Stimulated activated naive CD8-positive, alpha-beta T cell treated with anti-CD3 and anti-CD28 coated beads, Interleukin-15, Interleukin-2, amounts not matched to agents 100 U/mL and 50 U/mL, for 24 hours (primary cell): ENCODE measurements at regions not wholly inside any gene's neighbourhood (a gene's known extent, or its start where the extent isn't known, plus 50 kb on each side); places are given as distances from the start of the nearest gene placed in this dataset.
"Not testable (repeated sequence)": the region's sequence is repeated elsewhere in the genome, so short reads cannot be mapped to it uniquely, and the experiment has no call there.

ENCODE experiments used
- ATAC-seq: fragments of 150-1000 bp; cut with Tn5 transposase; one replicate; pipeline ENCODE4 v1.10.0; 2021
- DNase-seq: peaks from one replicate; pipeline ENCODE4 v3.0.0; 2021

DNA sequence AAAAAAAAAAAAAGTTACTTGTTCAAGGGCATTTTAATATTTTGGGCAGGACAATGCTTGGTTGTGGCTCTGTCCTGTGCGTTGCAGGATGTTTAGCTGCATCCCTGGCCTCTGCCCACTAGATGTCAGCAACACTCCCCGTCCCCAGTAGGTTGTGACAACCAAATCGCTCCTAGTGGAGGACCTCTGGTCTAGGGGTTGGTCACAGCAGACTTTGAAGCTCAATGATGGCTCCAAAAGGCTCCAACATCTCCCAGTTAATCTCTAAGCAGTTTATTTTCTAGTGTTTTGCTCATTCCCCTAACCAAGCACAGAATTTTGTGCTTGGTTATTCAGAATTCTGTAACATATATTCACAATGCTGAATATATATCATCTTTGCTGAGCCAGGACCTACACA, 67.0 kb downstream of the CHRNA1 start:
- peak; percentile 97 for ATAC-seq
- peak; percentile 64 for DNase-seq

DNA sequence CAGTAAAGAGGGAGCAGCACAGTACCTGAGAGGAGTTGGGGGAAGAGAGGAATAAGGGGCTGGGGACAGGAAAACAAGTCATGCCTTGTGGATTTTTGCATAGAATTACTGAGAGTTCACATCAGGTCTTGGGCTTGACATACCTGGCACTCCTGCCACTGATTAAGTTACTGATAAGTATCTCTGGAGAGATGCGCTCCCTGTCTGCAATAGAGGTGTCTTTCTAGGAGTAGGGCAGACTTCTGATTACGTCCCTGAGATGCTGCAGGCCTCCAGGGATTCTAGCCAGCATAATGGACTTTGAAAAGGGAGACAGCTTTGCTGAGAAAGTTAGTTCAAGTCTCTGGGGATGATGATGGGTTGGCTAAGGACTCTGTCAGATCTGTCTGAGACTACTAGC, 69.4 kb downstream of the CHRNA1 start:
- ATAC-seq = no peak
- no peak for DNase-seq

DNA sequence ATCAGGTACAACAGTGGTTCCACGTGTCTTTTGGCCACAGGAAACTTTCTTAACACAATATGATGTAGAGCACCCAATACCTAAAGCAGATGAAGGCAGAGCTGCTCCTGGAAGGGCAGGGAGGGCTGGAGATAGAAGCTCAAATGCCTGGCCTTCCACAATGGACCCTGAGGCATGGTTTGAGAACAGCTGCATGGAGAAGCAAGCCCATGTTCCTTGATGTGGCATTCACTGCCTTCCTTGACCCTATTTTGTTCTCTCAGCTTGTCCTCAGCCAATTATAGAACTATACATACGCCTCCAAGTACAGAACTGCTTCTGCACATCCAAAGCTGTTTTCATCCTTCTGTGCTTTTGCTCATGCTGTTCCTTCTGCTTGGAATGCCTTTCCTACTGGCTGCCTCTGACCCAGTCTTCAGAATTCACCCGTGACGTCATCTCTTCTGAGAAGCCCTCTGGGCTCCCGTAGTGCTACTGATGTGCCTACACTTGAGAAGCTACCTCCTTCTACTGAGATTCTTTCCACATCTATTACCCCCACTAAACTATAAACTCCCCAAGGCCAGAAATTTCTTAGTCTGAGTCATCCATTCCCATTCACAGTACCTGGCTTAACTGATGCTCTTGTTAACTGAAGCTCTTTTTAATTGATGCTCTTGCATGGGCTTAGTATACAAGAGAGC, 69.9 kb downstream of the CHRNA1 start:
- DNase-seq = no peak
- ATAC-seq = no peak

DNA sequence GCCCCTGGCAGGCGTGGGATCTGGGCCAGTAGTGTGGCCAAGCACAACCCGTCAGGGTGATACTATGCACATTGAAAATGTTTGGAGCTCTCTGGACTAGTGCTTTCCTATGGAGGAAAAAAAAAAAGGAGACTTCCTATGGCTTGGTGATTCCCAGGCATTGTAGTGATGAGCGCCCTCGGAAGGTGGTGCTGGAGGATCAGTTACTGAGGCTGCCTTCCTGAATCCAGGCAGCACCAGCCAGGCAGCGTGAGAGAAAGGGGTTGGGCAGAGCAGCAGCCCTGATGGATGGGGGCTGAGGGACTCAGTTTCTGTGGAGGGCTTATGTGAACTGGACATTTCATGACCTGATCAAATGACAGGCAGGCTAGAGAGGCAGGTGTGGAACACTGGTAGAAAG, 70.9 kb downstream of the CHRNA1 start:
- no peak for ATAC-seq
- DNase-seq = no peak

DNA sequence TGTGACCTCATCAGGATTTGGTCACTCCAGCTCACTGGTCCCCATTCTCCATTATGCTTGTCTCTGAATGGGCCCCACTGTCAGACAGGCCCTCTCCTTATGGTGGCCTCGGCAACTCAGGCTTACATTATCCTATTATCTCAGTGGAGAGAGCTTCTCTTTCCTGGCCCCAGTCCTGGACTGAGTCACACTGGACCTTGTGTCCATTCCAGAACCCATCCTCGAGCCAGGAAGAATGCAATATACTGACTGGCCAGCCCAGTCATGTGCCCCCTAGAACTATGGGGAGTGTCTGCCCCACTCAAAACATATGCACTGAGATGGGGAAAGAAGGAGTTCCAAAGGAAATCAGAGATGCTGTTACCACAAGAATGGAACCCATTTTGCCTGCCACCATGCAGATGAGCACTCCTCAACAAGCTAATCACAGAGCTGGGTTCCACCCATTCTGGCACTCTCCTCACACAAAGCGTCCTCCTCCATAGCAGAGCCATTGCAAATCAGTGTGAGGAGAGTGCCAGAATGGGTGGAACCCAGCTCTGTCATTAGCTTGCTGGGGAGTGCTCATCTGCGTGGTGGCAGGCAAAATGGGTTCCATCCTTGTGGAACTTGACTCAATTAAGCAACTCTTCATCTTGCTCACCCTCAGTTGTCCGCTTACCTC, 71.9 kb downstream of the CHRNA1 start:
- DNase-seq (no peak), ATAC-seq (no peak)

DNA sequence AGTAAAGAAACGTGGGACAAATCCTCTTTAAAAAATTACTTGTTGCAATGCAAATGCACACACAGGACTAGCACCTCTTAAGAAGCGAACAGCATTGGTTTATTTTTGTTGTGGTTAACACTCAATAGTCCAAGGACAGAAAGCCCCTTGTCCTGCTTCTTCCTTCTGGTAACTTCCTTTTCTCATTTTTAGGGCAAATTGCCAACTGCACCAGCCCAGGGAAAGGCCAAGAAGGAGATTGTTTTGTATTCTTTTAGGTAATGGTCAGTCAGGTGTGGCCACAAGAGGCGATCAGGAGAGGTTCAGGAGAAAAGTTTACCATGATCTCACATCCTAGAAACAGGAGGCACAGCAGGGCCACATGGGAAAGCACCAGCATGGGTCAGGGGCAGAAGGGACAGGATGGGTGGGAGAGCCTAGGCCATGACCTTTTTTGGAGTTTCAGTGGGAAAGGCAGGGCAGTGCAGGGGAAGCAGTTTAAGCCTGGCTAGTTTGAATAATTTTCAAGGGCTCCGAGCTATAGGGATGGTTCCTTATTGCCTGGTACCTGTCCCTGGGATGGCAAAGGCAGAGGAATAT, 73.0 kb downstream of the CHRNA1 start:
- no peak for ATAC-seq
- DNase-seq = no peak

DNA sequence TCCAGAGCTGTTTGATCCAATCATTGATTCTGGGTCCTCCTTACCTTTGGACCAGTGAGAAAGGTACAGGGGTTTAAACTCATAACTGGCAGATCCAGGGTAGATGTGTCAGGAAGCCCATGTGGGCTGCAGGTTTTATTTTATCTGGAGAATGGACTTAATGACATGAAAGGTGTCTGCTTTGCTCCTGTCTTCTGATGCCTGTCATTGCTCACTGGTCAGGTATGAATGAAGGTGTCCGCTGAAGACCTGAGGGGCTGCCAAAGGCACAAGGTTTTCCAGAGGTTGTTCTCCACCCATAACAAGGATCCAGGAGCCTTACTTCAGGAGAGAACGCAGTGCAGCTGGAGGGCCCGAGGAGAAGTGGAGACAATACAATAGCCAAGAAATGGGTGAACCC, 74.2 kb downstream of the CHRNA1 start:
- DNase-seq (no peak), ATAC-seq (no peak)

DNA sequence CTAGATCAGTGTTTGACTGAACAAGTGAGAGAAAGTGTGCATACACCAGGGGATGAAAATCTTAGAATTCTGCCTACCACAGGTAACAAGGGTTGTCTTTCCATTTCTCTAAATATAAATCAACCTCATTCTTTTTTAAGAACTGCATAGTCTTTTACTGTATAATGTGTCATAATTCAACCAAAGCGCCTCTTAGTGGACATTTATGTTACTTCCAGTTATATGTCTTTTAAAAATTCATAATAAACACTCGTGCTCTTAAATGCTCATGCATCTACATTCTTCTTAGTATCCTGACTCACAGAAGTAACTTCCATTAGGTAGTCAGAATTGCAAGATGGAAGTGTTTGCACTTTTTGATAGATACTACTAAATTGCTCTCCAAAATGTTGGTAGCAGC, 76.2 kb downstream of the CHRNA1 start:
- DNase-seq (no peak), ATAC-seq (peak; percentile 37)

DNA sequence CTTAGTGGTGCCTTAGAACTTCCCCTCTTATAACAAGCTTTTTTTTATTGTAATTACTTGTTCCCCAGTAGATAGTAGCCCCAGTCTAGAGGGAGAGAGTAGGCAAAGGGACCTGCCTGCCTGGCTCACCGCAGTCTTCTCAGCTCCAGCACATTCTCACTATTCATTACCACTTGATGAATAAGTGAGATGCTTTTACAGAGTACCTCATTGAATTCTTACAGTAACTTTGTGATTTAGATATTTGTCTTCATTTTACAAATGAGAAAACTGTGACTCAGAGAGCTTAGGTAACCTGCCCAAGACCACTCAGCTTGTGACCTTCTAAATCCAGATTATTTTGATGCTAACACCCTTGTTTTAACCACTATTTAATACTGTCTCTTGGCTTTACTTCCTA, 77.8 kb downstream of the CHRNA1 start:
- ATAC-seq = no peak
- DNase-seq = no peak

DNA sequence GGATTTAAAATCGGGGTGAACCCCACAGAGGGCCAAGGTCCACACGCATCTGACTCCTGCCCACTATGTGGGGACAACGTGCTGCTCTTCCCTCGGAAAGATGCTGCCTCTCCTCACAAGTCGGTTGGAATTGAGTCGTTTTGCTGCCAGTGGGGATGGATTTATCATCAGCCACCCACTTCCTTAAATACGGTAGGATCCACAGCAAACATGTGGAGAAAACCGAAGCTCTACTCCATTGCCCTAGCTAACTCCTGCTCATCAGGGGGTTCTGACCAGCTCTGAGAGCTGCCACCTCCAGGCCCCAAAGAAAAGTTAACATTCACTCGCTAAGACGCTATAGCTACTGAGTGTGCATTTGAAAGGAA, 80.9 kb downstream of the CHRNA1 start:
- ATAC-seq (peak; percentile 51), DNase-seq (peak; percentile 24)

DNA sequence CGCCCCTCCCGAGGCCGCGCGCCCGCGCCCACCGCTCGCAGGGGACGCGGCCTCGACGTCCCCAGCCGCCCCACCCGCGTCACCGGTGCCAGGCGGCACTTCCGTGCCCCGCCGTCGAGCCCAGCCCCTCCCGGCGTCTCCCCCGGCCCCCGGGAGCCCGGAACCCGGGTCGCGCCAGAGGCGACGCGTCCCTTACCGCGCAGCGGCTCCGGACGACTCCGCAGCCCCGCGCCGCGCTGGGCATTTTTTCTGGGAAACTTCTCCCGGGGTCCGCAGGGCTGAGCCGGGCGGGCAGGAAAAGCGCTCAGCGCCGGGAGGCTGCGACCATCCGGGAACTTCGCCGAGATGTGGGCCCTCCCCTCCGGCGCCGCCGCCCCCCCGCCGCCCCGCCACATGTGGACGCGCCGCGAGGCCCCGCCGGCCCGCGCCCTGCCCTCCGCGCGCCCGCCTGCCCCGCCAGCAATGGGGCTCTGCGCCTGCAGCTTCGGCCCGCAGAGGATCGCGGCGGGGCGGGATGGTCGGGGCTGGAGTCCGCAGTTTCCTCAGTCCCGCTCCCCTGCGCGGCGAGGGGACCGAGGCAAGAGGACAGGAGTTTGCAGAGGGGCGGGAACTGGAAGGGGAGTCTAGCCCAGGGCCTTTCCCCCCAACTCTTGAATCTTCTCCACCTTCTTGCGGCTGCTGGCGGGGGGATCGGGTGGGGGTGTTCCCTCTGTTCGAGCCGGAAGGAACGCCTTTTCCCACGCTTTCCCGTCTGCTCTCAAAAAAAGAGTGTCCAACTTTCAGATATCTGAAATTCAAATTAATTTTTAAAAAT, 81.5 kb downstream of the CHRNA1 start:
- DNase-seq = peak; percentile 66
- peak; percentile 52 for ATAC-seq

DNA sequence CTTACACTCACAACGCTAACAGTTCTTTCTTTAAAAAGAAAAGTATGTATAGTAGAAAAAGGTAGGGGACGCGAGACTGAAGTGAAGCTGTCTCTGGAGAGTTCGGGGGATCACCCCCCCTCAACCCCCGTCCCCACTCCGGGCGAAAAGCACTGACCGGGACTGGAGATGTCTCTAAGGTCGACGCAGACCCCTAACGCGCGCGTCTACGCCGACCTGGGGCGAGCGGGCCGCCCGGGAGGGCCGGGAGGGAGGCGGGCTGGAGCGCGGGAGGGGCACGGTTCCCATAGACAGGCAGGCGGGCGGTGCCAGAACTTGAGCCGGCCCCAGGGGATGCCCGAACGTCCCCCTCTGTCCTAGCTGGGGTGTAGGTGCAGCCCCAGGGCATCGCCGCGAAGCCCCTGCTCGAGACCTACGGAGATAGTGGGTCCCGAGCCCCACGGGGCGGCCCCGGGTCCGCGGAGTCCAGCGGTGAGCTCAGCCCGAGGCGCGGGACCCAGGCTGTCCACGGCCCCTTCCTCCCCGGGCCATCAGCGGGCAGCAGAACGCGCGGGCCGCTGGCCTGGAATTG, 82.2 kb downstream of the CHRNA1 start:
- DNase-seq (peak; percentile 56), ATAC-seq (peak; percentile 36)

DNA sequence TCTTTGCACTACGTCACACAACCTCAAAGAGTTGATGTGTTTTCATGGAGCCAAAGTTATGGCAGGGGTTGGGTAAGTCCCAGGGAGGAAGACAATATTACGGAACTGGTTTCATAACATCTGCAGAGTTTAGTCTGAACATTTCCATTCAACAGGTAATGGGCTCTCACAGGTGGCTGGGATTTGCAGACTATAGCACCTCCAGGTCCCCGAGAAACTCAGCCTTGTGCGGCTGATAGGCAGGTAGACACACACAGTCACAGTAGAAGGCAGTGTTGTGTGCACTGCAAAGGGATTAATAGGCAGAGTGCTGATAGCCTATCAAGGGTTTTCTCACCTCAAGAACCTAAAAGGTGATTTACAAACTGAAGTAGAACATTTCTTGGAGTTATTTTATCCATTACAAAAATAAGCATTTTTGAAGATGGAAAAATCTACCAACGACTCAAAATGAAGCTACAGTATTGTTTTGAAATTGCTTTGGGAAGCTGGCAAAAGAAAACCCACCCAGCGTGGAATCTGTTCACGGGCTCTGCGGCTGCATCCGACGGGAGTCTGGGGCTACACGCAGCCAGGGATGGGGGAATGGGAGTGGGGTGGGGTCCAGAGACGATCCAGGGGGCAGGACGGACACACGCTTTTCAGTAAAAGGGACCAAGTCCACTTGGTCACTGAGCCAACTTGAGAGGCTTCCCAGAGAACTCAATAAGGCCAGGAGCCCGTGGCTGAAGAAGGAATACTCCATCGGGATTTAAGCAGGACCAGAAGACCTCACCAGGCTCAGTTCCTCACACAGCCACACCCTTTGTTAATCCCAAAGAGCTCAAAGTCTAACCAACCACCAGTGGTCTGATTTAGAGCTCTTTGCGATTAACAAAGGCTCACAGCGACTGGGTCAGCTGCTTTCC, 82.9 kb downstream of the CHRNA1 start:
- no peak for ATAC-seq
- DNase-seq = no peak

DNA sequence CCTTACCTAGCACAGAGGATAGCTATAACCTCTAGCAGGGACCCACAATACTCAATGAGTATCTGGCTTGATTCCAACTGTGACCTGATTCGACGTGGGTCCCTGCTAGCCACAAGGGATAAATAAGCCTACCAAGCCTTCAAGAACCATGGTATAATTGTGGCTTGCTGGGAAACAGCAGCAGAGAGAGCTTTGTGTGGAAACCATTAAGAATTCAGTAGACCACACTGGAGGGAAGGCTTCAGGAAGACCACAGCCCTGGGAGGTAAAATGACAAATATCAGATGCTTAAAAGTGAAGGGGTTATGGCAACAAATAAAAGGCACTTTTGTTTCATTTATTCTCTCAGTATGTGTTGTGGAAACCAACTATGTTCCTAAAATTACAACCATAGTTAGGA, 82.6 kb upstream of the WIPF1 start:
- DNase-seq (no peak), ATAC-seq (no peak)

DNA sequence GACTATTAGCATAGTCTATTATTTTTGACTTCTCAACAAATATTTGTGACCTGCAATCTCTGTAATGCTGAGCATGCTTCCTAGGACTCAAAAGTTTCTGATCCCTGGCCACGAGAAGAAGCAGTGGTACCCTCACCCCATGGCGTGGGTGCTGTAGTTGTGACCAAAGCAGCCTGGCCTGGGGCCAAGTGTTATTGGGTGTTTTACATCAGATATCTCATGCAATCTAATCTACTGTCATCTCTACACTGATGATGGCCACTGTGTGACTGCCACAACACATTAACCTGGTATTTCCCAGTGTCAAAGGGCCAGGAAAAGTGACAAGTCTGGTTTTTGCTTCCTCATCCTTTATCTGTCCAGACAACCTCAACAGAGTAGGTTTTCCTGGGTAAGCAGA, 80.8 kb upstream of the WIPF1 start:
- no peak for ATAC-seq
- DNase-seq = peak; percentile 27

DNA sequence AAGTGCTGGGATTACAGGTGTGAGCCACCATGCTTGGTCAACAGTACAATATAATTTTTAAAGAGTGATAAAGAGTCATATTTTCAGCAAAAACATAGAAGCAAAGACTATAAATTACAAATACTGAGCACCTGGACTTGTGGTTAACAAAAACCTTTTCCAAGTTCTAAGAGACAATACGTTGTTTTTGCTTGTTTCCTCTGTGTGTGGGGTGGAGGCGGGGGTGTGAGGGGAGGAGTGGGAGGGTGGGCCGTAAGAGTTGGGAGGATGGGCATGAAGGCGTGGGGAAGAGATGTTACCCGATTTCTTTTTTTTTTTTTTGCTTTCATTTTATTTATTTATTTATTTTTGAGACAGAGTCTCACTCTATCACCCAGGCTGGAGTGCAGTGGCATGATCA, 78.0 kb upstream of the WIPF1 start:
- ATAC-seq (no peak), DNase-seq (no peak)

DNA sequence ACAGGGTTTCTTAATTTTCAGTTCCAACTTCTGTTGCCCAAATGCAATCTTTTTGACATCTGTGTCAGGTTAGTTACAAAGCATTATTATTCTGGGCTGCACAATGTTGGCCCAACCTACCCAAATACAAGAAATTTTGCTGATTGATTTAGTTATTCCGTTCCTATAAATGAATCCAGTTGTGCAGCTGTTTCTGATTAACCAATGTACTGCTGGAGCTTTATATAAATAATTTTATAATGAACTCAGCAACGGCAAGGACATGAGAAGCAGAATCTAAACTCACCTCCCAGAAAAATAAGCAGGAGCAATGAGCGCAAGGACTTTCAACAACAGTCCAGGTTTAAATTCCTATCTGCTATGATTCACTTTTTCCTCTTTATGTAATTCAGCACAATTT, 76.3 kb upstream of the WIPF1 start:
- DNase-seq (no peak), ATAC-seq (no peak)

DNA sequence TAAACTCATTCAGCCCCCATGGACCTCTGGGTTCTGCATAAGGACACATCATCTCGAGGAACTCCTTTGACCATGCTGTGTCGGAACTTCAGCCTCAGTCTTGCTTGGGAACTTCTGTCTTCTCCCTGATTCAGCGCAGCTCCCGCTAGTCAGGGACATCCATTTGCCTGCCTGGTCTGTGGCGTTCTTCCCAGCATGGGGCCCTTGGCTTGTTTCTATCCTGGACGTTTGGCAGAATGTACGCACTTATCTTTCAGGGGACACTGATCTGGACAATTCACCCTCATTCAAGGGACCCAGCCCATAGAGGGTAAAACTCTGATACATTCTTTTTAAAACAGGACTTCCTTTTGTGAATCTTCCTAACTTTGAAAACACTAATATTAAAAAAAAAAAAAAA, 75.8 kb upstream of the WIPF1 start:
- no peak for ATAC-seq

DNA sequence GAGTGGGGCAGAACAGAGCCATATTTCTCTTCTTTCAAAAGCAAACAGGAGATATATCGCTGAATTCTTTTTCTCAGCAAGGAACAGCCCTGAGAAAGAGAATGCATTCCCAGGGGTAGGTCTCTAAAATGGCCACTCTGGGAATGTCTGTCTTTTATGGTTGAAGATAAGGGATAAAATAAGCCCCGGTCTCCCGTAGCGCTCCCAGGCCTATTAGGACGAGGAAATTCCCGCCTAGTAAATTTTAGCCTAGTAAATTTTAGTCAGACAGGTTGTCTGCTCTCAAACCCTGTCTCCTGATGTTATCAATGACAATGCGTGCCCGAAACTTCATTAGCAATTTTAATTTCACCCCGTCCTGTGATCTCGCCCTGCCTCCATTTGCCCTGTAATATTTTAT, 73.9 kb upstream of the WIPF1 start:
- DNase-seq, ATAC-seq: not testable (repeated sequence)

More for the DNA sequence above, 75.8 kb upstream of the WIPF1 start:
- no peak for DNase-seq

DNA sequence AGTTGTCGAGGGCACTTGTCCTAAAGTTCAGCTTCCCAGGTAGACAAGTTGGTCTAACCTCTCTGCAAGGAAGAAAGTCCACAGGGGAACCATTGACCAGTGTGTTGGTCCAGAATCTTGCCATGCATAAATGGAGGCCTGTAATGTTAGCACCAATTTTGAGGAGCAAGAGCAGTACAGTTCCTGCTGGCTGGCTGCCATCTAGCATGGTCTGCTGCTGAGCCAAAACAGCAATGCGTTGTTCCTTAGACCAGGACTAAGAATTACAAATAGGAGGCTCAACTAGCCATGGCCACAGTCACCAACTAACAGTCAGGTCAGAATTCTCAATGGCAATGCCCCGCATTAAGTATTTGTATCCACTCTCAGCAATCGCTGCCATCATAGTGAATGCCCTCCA, 72.8 kb upstream of the WIPF1 start:
- DNase-seq = no peak

DNA sequence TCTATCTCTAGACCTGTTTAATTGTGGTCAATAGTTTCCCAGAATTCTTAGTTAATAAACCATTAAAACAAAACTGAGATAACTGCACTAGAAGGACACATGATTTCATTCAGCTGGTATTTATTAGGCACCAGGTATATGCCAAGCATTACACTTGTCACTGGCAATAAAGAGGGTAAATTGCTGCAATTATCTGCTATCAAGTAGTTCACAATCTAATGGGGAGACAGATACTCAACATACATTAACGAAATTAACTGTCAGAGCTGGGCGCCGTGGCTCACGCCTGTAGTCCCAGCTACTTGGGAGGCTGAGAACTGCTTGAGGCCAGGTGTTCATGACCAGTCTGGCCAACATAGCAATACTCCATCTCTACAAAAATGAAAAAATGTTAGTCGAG, 71.7 kb upstream of the WIPF1 start:
- no peak for ATAC-seq
- no peak for DNase-seq

More for the DNA sequence above, 72.8 kb upstream of the WIPF1 start:
- no peak for ATAC-seq

DNA sequence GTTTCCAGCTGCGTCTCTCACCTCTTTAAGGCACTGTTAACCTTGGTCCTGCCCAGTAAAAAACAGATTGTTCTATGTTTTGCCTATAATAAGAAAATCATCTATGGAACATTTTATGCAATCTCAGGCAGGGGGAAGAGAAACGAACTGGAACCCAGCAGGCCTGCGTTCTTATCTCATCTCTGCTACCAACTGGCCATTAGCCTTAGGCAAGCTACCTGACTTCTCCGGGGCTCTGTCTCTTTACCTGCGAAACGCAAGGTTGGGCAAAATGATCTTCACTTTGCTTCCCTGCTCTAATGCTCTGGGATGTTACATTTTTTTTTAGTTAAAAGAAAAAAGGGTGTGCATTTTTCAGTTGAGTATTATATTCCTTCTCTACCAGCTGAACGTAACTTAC, 70.5 kb upstream of the WIPF1 start:
- no peak for ATAC-seq
- DNase-seq = no peak
